A549 (cell line): ENCODE measurements at regions not wholly inside any gene's neighbourhood (a gene's known extent, or its start where the extent isn't known, plus 50 kb on each side); places are given as distances from the start of the nearest gene placed in this dataset.

ENCODE experiments used
- ELK1 ChIP-seq: fragments of 150-350 bp; IDR thresholded peaks from 2 replicates; pipeline ENCODE4 v1.6.1; 2014; ENCODE audit warnings: low read depth, mild to moderate bottlenecking, low read length
- EP300 ChIP-seq, 2 experiments: fragments of >200 bp; sonication (Bioruptor Twin); formaldehyde crosslinking; IDR thresholded peaks; 2 replicates in 1 of 2; 3 replicates in 1 of 2; pipeline ENCODE4 v1.6.1; 2016 to 2017
- MAFK ChIP-seq: fragments of 450-650 bp; IDR thresholded peaks from 2 replicates; pipeline ENCODE4 v1.6.1; 2014; ENCODE audit not compliant: partially characterized antibody
- NPAS2 ChIP-seq: fragments of 250-450 bp; sonication (Bioruptor Pico); IDR thresholded peaks from 2 replicates; pipeline ENCODE4 v1.8.0; 2022; ENCODE audit warnings: mild to moderate bottlenecking, moderate library complexity, borderline replicate concordance
- POLR2A ChIP-seq: IDR thresholded peaks from 2 replicates; pipeline ENCODE4 v1.6.1; 2012; ENCODE audit warnings: mild to moderate bottlenecking, low read length
- RAD21 ChIP-seq, 2 experiments: fragments of >200 bp in 1 of 2; sonication (Bioruptor Twin) in 1 of 2; formaldehyde crosslinking in 1 of 2; IDR thresholded peaks in 1 of 2; conservative IDR thresholded peaks in 1 of 2; 2 replicates in 1 of 2; 3 replicates in 1 of 2; pipeline ENCODE4 v1.6.1; 2012 to 2018; ENCODE audit warnings: inconsistent platforms in 1 of 2
- RCOR1 ChIP-seq: fragments of 150-350 bp; IDR thresholded peaks from 2 replicates; pipeline ENCODE4 v1.6.1; 2014; ENCODE audit warnings: antibody characterized with exemption, low read length, low read depth
- SREBF2 ChIP-seq: fragments of 450-650 bp; IDR thresholded peaks from 2 replicates; pipeline ENCODE4 v1.6.1; 2014; ENCODE audit warnings: mild to moderate bottlenecking, moderate library complexity
- TF ChIP-seq, protein P1 (sequence below): fragments of >200 bp; sonication (Bioruptor Twin); formaldehyde crosslinking; IDR thresholded peaks from 3 replicates; pipeline ENCODE4 v1.5.1; 2016
- TF ChIP-seq, protein P2 (sequence below): fragments of 200-600 bp; sonication (generic); IDR thresholded peaks from 2 replicates; pipeline ENCODE4 v1.6.1; 2016; ENCODE audit warnings: antibody characterized with exemption, mild to moderate bottlenecking, moderate library complexity
- TF ChIP-seq, protein P3 (sequence below): IDR thresholded peaks from 2 replicates; pipeline ENCODE4 v1.6.1; 2012
- TF ChIP-seq, protein P4 (sequence below): IDR thresholded peaks from 2 replicates; pipeline ENCODE4 v1.6.1; 2012; ENCODE audit warnings: low read depth, borderline replicate concordance

GRCh38 chr2:122150524-122151280 lies 395.3 kb downstream of the TSN start:
- TF ChIP-seq EP300 (IDR thresholded peaks at IDR 0.05) (no peak), POLR2A (no peak), RAD21 (conservative IDR thresholded peaks at IDR 0.05 in 1 of 2, IDR thresholded peaks at IDR 0.05 in 1 of 2) (no peak), NPAS2 (CRISPR knock-in tag) (no peak), ELK1 (no peak), MAFK (no peak), SREBF2 (no peak), RCOR1 (no peak)
- TF ChIP-seq, protein P1, sequence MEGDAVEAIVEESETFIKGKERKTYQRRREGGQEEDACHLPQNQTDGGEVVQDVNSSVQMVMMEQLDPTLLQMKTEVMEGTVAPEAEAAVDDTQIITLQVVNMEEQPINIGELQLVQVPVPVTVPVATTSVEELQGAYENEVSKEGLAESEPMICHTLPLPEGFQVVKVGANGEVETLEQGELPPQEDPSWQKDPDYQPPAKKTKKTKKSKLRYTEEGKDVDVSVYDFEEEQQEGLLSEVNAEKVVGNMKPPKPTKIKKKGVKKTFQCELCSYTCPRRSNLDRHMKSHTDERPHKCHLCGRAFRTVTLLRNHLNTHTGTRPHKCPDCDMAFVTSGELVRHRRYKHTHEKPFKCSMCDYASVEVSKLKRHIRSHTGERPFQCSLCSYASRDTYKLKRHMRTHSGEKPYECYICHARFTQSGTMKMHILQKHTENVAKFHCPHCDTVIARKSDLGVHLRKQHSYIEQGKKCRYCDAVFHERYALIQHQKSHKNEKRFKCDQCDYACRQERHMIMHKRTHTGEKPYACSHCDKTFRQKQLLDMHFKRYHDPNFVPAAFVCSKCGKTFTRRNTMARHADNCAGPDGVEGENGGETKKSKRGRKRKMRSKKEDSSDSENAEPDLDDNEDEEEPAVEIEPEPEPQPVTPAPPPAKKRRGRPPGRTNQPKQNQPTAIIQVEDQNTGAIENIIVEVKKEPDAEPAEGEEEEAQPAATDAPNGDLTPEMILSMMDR: no peak
- TF ChIP-seq, protein P2, sequence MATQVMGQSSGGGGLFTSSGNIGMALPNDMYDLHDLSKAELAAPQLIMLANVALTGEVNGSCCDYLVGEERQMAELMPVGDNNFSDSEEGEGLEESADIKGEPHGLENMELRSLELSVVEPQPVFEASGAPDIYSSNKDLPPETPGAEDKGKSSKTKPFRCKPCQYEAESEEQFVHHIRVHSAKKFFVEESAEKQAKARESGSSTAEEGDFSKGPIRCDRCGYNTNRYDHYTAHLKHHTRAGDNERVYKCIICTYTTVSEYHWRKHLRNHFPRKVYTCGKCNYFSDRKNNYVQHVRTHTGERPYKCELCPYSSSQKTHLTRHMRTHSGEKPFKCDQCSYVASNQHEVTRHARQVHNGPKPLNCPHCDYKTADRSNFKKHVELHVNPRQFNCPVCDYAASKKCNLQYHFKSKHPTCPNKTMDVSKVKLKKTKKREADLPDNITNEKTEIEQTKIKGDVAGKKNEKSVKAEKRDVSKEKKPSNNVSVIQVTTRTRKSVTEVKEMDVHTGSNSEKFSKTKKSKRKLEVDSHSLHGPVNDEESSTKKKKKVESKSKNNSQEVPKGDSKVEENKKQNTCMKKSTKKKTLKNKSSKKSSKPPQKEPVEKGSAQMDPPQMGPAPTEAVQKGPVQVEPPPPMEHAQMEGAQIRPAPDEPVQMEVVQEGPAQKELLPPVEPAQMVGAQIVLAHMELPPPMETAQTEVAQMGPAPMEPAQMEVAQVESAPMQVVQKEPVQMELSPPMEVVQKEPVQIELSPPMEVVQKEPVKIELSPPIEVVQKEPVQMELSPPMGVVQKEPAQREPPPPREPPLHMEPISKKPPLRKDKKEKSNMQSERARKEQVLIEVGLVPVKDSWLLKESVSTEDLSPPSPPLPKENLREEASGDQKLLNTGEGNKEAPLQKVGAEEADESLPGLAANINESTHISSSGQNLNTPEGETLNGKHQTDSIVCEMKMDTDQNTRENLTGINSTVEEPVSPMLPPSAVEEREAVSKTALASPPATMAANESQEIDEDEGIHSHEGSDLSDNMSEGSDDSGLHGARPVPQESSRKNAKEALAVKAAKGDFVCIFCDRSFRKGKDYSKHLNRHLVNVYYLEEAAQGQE: no peak
- TF ChIP-seq, protein P3, sequence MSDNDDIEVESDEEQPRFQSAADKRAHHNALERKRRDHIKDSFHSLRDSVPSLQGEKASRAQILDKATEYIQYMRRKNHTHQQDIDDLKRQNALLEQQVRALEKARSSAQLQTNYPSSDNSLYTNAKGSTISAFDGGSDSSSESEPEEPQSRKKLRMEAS: no peak
- TF ChIP-seq, protein P4, sequence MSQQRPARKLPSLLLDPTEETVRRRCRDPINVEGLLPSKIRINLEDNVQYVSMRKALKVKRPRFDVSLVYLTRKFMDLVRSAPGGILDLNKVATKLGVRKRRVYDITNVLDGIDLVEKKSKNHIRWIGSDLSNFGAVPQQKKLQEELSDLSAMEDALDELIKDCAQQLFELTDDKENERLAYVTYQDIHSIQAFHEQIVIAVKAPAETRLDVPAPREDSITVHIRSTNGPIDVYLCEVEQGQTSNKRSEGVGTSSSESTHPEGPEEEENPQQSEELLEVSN: no peak
